ENCODE measurements at regions not wholly inside any gene's neighbourhood (a gene's known extent, or its start where the extent isn't known, plus 50 kb on each side); places are given as distances from the start of the nearest gene placed in this dataset.

GRCh38 chr2:226037526-226037925, 638.0 kb downstream of the NYAP2 start:
- intact Hi-C loops (cut with DNase I, micrococcal nuclease): no loop called here

GRCh38 chr2:226031647-226032501, 632.4 kb downstream of the NYAP2 start:
- DNase-seq (no peak), ATAC-seq (no peak)
- intact Hi-C loops (cut with DNase I, micrococcal nuclease): no loop called here

More at GRCh38 chr2:226037526-226037925, 638.0 kb downstream of the NYAP2 start:
- DNase-seq (no peak), ATAC-seq (no peak)

DNA sequence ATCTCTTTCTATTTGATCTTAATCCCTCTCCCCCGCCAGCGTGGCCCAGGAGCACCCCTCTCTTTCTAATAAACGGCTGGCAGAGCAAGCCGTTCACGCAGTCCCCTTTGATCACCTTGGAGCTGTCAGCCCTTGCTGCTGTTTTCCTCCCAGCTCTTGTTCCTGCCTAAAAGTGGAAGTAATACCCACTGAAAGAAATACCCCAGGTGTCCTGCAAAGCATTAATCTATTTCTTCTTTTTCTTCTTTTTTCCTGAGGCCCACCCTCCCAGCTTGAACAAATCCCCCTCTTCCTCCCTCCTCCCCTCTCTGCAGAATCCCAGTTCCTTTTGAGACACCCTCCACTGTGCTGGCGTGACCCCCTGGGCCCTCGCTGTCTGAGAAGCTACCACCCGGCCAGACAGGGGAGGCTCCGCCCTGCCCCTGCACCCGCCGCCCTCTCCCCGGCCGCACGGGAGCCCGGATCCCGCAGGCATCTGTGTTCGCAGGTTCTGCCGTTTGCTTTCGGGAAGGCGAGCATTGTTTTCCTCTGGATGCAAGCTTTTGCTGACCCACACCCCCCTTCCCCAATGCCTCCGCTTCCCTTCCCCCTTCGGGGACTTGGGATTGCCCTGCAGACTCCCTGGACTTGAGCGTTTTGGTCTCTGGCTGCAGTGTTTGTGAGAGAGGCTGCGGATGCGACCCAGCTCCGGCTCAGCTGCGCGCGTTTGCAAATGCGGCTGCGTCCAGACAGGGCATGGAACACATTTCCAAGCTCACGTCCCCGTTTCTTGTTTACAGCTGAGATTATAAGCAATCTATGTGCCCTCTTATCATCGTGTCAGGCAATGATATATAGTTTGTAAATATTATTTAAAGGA, 631.5 kb downstream of the NYAP2 start:
- peak; percentile 45 for ATAC-seq
- peak; percentile 26 to 39 for DNase-seq
- intact Hi-C loops (cut with DNase I, micrococcal nuclease): no loop called here

DNA sequence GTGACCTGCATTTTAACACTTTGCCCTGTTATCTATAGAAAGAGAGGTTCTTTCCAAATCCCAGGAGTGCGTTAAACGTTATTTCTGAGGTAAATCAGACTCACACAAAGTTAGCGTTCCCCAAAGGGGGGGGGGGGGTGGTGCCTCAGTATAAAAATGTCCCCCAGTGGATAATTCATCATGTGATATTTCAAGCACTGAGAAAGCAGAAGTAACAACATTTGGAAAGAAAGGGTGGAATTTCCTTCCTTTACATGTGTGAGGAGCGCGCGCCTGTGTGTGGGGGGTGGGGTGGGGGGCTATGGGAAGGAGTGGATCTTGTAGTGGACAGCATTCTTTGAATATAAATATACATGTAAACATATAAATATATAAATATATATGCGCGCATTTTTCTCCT, 630.9 kb downstream of the NYAP2 start:
- ATAC-seq (no peak), DNase-seq (no peak)
- intact Hi-C loops (cut with DNase I, micrococcal nuclease): no loop called here

DNA sequence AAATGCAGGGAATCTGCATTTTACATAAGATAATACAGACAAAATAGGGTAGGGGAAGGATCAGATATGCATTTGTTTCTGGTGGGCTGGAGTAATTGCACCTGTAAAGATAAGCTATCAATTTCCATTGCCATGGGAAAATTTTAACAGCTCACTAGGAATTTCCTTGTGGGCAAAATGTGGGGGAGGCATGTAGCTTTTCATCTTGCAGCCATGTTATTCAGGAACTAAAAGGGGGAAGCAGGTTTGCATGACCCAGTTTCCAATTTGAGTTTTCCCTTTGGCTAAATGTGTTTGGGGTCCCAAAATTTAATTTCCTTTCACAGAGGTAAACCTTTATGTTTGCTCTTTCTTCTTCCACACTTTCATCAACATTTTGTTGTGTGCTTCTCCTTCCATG, 624.4 kb downstream of the NYAP2 start:
- intact Hi-C loops (cut with DNase I, micrococcal nuclease): no loop called here
- ATAC-seq (no peak), DNase-seq (no peak)

GRCh38 chr2:226023383-226023782, 623.9 kb downstream of the NYAP2 start:
- ATAC-seq (no peak), DNase-seq (no peak)
- intact Hi-C loops (cut with DNase I, micrococcal nuclease): no loop called here

DNA sequence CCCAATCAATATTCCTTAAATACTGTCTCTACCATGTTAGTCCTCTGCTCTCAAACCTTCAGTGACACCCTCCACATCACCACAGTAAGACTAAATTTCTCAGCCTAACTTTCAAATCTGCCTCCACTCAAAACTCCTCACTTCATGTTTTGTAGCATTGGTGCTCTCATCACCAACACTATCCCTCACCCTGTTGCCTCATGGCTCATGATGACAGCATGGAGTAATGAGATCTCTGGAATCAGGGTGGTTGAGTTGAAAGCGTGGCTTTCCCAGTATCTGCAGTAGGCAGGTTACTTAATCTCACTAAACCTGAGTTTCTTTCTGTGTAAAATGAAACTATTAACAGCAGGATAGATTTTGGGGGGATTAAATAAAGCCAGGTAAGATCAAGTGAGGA, 621.4 kb downstream of the NYAP2 start:
- intact Hi-C loops (cut with DNase I, micrococcal nuclease): no loop called here
- ATAC-seq: no peak
- DNase-seq: no peak

GRCh38 chr2:226020176-226020575, 620.7 kb downstream of the NYAP2 start:
- intact Hi-C loops (cut with DNase I, micrococcal nuclease): no loop called here

GRCh38 chr2:226018641-226019040, 619.1 kb downstream of the NYAP2 start:
- ATAC-seq (no peak), DNase-seq (no peak)
- intact Hi-C loops (cut with DNase I, micrococcal nuclease): no loop called here

More at GRCh38 chr2:226020176-226020575, 620.7 kb downstream of the NYAP2 start:
- DNase-seq (no peak), ATAC-seq (no peak)

DNA sequence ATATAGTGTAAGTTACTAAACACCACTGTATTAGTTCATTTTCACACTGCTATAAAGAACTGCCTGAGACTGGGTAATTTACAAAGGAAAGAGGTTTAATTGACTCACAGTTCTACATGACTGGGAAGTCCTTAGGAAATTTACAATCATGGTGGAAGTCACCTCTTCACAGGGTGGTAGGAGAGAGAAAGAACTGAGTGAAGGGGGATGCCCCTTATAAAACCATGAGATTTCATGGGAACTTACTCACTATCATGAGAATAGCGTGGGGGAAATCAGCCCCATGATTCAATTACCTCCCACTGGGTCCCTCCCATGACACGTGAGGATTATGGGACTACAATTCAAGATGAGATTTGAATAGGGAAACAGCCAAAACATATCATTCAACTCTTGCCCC, 618.0 kb downstream of the NYAP2 start:
- ATAC-seq: no peak
- no peak for DNase-seq
- intact Hi-C loops (cut with DNase I, micrococcal nuclease): no loop called here

GRCh38 chr2:226017107-226017506, 617.6 kb downstream of the NYAP2 start:
- no peak for ATAC-seq
- intact Hi-C loops (cut with DNase I, micrococcal nuclease): no loop called here

GRCh38 chr2:226011716-226012450, 612.4 kb downstream of the NYAP2 start:
- ATAC-seq: no peak
- no peak for DNase-seq
- intact Hi-C loops (cut with DNase I, micrococcal nuclease): no loop called here

More at GRCh38 chr2:226017107-226017506, 617.6 kb downstream of the NYAP2 start:
- no peak for DNase-seq

DNA sequence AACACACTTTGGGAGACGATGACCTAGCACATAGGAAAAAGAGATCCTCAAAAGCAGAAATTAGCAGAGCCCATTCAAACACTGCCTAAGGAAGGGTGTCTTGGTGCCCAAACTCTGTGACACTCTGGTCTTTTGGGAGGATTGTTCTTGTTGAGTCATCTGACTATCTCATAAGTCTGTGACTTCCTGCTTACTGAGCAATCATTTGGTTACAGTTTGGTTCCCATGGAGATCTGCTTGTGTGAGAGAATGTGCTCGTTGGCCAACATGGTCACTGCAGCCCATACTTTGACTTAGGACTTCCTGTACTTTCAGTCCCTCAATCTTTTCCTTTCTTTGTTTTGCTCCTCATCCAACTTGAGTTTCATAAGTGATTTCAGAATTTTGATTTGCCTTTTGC, 602.9 kb downstream of the NYAP2 start:
- intact Hi-C loops (cut with DNase I, micrococcal nuclease): no loop called here
- ATAC-seq: no peak
- no peak for DNase-seq

- ATAC-seq (no peak), DNase-seq (no peak)
- intact Hi-C loops (cut with DNase I, micrococcal nuclease): no loop called here
Measured at GRCh38 chr2:226001716-226002115, 602.2 kb downstream of the NYAP2 start.

DNA sequence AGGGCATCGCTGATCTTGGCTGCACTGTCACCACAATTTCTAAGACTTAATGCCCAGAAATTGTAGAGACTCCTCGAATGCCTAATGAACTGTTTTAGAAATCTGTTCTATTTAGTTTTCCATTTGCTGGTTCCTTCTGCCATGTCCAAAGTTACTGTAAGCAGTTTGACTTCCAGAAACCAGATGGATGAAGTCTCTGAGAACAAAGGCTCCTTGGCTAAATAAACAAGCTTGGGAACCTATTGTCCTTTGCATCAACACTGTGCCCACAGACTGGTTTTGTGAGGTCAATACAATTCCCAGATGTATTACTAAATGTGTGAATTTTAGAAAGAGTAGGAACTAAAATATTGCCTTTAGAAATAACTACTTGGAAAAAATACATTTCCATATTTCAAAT, 600.2 kb downstream of the NYAP2 start:
- ATAC-seq (no peak), DNase-seq (no peak)
- intact Hi-C loops (cut with DNase I, micrococcal nuclease): no loop called here

- ATAC-seq: no peak
- intact Hi-C loops (cut with DNase I, micrococcal nuclease): no loop called here
- no peak for DNase-seq
Measured at GRCh38 chr2:225998653-225999052, 599.1 kb downstream of the NYAP2 start.

DNA sequence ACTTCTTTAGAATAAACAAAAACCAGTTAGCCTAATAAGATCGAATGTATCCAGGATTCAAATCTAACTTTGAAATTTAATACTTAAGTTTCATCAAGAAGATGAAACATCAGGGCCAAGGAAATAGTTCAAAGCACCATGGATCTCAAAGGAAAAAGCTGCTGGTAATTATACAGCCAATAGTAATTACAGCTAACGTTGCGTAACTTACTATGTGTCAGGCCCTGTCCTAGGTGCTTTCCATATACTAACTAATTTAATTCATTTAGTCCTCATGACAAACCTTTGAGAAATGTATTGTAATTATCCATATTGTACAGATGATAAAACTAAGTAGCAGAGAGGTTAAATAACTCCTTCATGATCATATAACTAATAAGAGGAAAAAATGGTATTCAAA, 598.6 kb downstream of the NYAP2 start:
- no peak for DNase-seq
- ATAC-seq: no peak
- intact Hi-C loops (cut with DNase I, micrococcal nuclease): no loop called here

- ATAC-seq (no peak), DNase-seq (no peak)
- intact Hi-C loops (cut with DNase I, micrococcal nuclease): no loop called here
Measured at GRCh38 chr2:225996462-225996828, 596.9 kb downstream of the NYAP2 start.

- DNase-seq (no peak), ATAC-seq (no peak)
- intact Hi-C loops (cut with DNase I, micrococcal nuclease): no loop called here
Measured at GRCh38 chr2:225995796-225996461, 596.4 kb downstream of the NYAP2 start.

Measured in left colon (tissue), 2 donors.